ENCODE measurements at regions not wholly inside any gene's neighbourhood (a gene's known extent, or its start where the extent isn't known, plus 50 kb on each side); places are given as distances from the start of the nearest gene placed in this dataset.
A peak's percentile ranks its signal among the peaks of the same experiment; 100 is the strongest.

- Mint-ChIP-seq H3K36me3 (no peaks in the 10 kb centered on the region), H3K4me1 (peaks cover 17 to 21% (median 20%) of the 10 kb centered on the region in 3 donors), H3K27me3 (peaks cover 10 to 13% of the 10 kb centered on the region in 2 donors), H3K9me3 (no peaks in the 10 kb centered on the region), H3K4me3 (no peak overlapping the region), H3K27ac (no peak overlapping the region)
- WGBS (ENCODE audit: insufficient coverage), result no CpG with 5 or more reads among the region's 2 CpGs
- ChIA-PET POLR2A (no interaction called here), CTCF (no interaction called here)
- Histone ChIP-seq H3K27ac (ENCODE audit: low read length) (no peak overlapping the region), H3K4me3 (ENCODE audit: control insufficient read depth in 1 of 2, extremely low read depth in 1 of 2, low read length in 1 of 2) (no peak overlapping the region), H3K4me1 (ENCODE audit: control insufficient read depth in 1 of 2, extremely low read depth in 1 of 2, insufficient read depth in 2 of 2, low read length in 2 of 2) (peaks cover 3 to 9% of the 10 kb centered on the region in 2 experiments), H3K27me3 (replicated peaks in 1 of 2; ENCODE audit: control insufficient read depth in 2 of 2, extremely low read depth in 1 of 2, insufficient read depth in 2 of 2, low read length in 1 of 2) (peaks cover 0 to 11% of the 10 kb centered on the region in 2 experiments), H3K36me3 (ENCODE audit: control insufficient read depth in 2 of 2, extremely low read depth in 1 of 2, insufficient read depth in 1 of 2, low read length in 1 of 2) (no peaks in the 10 kb centered on the region), H3K9me3 (no peaks in the 10 kb centered on the region)
- no peak for DNase-seq
- ATAC-seq (replicated peaks in 1 of 4), result no peak
Measured at GRCh38 chr3:186417791-186418190, 55.8 kb upstream of the DGKG start.

DNA sequence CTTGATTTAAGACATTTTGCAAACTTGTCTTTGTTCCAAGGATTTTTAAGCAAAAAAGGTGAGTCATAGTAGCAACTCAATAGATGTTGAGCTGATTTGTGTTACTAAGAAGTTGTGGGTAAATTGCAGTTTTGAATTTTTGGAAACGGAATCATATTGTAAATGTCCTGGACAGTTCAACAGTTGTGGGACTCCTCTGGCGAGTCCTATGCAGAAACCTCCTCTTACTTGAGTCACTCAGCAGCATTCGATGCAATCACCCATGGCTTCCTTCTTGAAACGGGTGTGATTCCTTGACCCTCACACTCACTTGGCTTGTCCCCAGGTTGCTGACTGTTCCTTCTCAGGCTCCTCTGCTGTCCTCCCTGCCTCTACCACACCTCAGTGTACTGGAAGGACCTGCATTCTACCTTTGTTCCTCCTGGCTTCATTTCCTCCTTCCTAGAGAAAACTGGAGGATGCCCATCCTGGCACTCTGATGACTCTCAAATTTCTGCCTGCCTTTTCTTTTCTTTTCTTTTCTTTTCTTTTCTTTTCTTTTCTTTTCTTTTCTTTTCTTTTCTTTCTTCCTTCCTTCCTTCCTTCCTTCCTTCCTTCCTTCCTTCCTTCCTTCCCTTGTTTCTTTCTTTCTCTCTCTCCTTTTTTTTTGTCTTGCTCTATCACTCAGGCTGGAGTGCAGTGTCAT lies 52.8 kb upstream of the DGKG start:
- ATAC-seq (replicated peaks in 1 of 4), result no peak
- Histone ChIP-seq H3K36me3 (ENCODE audit: control insufficient read depth in 2 of 2, extremely low read depth in 1 of 2, insufficient read depth in 1 of 2, low read length in 1 of 2) (no peaks in the 10 kb centered on the region), H3K4me3 (ENCODE audit: control insufficient read depth in 1 of 2, extremely low read depth in 1 of 2, low read length in 1 of 2) (no peak overlapping the region), H3K27ac (ENCODE audit: low read length) (no peak overlapping the region), H3K27me3 (replicated peaks in 1 of 2; ENCODE audit: control insufficient read depth in 2 of 2, extremely low read depth in 1 of 2, insufficient read depth in 2 of 2, low read length in 1 of 2) (peaks cover 0 to 11% of the 10 kb centered on the region in 2 experiments), H3K9me3 (no peaks in the 10 kb centered on the region), H3K4me1 (ENCODE audit: control insufficient read depth in 1 of 2, extremely low read depth in 1 of 2, insufficient read depth in 2 of 2, low read length in 2 of 2) (peaks cover 3 to 9% of the 10 kb centered on the region in 2 experiments)
- Mint-ChIP-seq H3K4me1 (peaks cover 17 to 21% (median 20%) of the 10 kb centered on the region in 3 donors), H3K36me3 (no peaks in the 10 kb centered on the region), H3K4me3 (peak overlapping the region in 1 of 3 donors; percentile 71), H3K27me3 (peaks cover 10 to 12% of the 10 kb centered on the region in 2 donors), H3K9me3 (no peaks in the 10 kb centered on the region), H3K27ac (no peak overlapping the region)
- ChIA-PET POLR2A (no interaction called here), CTCF (no interaction called here)
- WGBS (ENCODE audit: insufficient coverage), result 81% methylated on average over 4 of the region's 4 CpGs
- no peak for DNase-seq

GRCh38 chr3:186413615-186414415 lies 51.8 kb upstream of the DGKG start:
- Mint-ChIP-seq H3K9me3 (no peaks in the 10 kb centered on the region), H3K27ac (peak overlapping the region in 1 of 2 donors; percentile 59), H3K27me3 (peaks cover 10 to 12% of the 10 kb centered on the region in 2 donors), H3K36me3 (no peaks in the 10 kb centered on the region), H3K4me3 (peak overlapping the region; percentile 67 to 71 (median 68)), H3K4me1 (peaks cover 17 to 21% (median 20%) of the 10 kb centered on the region in 3 donors)
- ChIA-PET POLR2A (interaction anchor here in 1 of 2 donors (0.6 to 0.8 kb wide), 2 partner anchors 201 to 476 kb away, joined by 3 to 4 read pairs; partner anchors contain the start of gene TRA2B), CTCF (no interaction called here)
- Histone ChIP-seq H3K27ac (ENCODE audit: low read length) (no peak overlapping the region), H3K27me3 (replicated peaks in 1 of 2; ENCODE audit: control insufficient read depth in 2 of 2, extremely low read depth in 1 of 2, insufficient read depth in 2 of 2, low read length in 1 of 2) (peaks cover 0 to 15% of the 10 kb centered on the region in 2 experiments), H3K36me3 (ENCODE audit: control insufficient read depth in 2 of 2, extremely low read depth in 1 of 2, insufficient read depth in 1 of 2, low read length in 1 of 2) (no peaks in the 10 kb centered on the region), H3K9me3 (no peaks in the 10 kb centered on the region), H3K4me3 (ENCODE audit: control insufficient read depth in 1 of 2, extremely low read depth in 1 of 2, low read length in 1 of 2) (peak overlapping the region; percentile 32 to 66), H3K4me1 (ENCODE audit: control insufficient read depth in 1 of 2, extremely low read depth in 1 of 2, insufficient read depth in 2 of 2, low read length in 2 of 2) (peaks cover 3 to 9% of the 10 kb centered on the region in 2 experiments)
- DNase-seq, result peak in 7 of 35 experiments; percentile 3 to 18 (median 5)
- ATAC-seq (replicated peaks in 1 of 4), result peak in 3 of 4 experiments; percentile 46 to 62 (median 60)
- WGBS (ENCODE audit: insufficient coverage), result 11% methylated on average over 7 of the region's 22 CpGs

DNA sequence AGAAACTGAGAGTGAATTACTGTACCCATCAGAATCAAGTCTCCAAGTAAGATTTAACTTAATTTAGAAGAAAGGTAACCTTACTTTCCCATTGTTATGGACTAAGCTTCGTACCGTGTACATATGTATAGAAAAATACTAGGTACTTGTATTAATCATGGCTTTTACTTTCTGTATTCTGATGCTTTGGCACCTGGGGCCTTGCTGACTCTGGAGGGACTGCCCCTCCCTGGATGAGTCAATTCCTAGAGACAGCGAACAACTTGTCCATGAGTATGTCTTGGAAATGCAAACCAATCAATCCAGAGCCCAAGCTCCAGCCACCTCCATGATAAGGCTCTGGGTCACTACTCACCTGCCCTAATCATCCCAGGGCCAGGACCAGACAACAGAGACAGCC lies 50.0 kb upstream of the DGKG start:
- Histone ChIP-seq H3K4me3 (ENCODE audit: control insufficient read depth in 1 of 2, extremely low read depth in 1 of 2, low read length in 1 of 2) (no peak overlapping the region), H3K4me1 (ENCODE audit: control insufficient read depth in 1 of 2, extremely low read depth in 1 of 2, insufficient read depth in 2 of 2, low read length in 2 of 2) (peaks cover 3 to 9% of the 10 kb centered on the region in 2 experiments), H3K27me3 (replicated peaks in 1 of 2; ENCODE audit: control insufficient read depth in 2 of 2, extremely low read depth in 1 of 2, insufficient read depth in 2 of 2, low read length in 1 of 2) (peaks cover 0 to 10% of the 10 kb centered on the region in 2 experiments), H3K27ac (ENCODE audit: low read length) (no peak overlapping the region), H3K9me3 (no peaks in the 10 kb centered on the region), H3K36me3 (ENCODE audit: control insufficient read depth in 2 of 2, extremely low read depth in 1 of 2, insufficient read depth in 1 of 2, low read length in 1 of 2) (no peaks in the 10 kb centered on the region)
- Mint-ChIP-seq H3K9me3 (no peaks in the 10 kb centered on the region), H3K4me1 (peaks cover 17 to 21% (median 20%) of the 10 kb centered on the region in 3 donors), H3K4me3 (no peak overlapping the region), H3K27me3 (peaks cover 3 to 7% of the 10 kb centered on the region in 2 donors), H3K36me3 (no peaks in the 10 kb centered on the region), H3K27ac (no peak overlapping the region)
- ATAC-seq (replicated peaks in 1 of 4) (no peak), DNase-seq (no peak)
- WGBS (ENCODE audit: insufficient coverage), result 33% methylated on average over 1 of the region's 3 CpGs
- CTCF ChIA-PET, result no interaction called here
- POLR2A ChIA-PET, result no interaction called here
